NCI-H2227 (cell line): ENCODE measurements at regions not wholly inside any gene's neighbourhood (a gene's known extent, or its start where the extent isn't known, plus 50 kb on each side); places are given as distances from the start of the nearest gene placed in this dataset.
"Not testable (repeated sequence)": the region's sequence is repeated elsewhere in the genome, so short reads cannot be mapped to it uniquely, and the experiment has no call there.

Experiments used
- DNase-seq: peaks from one replicate; lab custom pipeline; 2025; ENCODE audit not compliant: unreplicated experiment; lab: John Stamatoyannopoulos, UW

GRCh38 chr22:27084130-27084529 is 426.7 kb downstream of the MIAT start:
- no peak for DNase-seq

- DNase-seq: peak; percentile 38
Measured at GRCh38 chr22:27086080-27087044, 429.0 kb downstream of the MIAT start.

DNA sequence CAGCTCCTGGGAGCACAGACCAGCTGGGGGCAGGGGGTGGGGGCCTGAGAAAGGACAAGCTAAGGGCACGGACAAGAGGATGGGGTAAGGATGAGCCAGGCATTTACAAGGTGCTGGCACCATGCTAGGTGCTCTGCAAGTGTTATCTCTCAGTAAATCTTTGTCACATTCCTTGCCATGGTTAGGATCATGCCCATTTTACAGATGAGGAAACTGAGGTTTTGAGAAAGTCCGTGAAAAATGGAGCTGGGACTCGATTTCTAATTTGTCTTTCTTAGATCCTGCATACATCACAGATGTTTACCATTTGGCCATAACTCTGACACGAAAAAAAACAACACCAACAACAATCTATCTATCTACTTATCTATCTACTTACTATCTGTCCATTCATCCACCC is 429.7 kb downstream of the MIAT start:
- no peak for DNase-seq

- DNase-seq: no peak
Measured at GRCh38 chr22:27088026-27088425, 430.6 kb downstream of the MIAT start.

DNA sequence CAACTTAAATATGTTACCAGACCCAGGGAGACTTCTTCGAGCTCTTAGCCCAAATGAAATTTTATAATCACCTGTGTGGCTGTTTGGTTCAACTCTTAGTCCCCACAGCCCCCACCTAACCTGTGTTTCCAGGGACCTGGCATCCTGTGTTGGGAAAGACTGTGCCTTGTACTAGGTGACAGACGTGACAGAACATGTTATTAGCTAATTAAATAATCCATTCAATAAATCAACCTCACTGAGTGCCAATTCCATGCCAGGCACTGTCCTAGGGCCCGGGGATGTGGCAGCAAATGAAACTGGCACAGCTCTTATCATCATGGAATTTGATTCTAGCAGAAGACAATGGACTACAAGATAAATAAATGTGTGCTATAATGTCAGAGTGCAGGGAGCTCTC is 431.9 kb downstream of the MIAT start:
- no peak for DNase-seq

GRCh38 chr22:27090611-27091011 is 433.2 kb downstream of the MIAT start:
- no peak for DNase-seq

DNA sequence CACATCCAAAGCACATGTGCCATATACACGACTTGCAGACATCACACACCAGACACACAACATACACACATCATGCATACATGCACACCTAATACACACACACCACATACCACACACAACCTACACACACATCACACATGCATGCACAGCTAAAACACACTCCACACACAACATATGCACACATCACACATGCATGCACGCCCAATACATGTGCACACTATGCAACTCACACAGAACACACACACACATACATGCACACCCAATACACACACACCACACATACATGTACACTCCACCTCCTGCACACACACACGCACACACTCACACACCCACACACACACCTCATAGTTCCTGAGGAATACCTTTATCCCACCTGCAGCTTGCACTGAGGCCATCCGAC is 436.0 kb downstream of the MIAT start:
- no peak for DNase-seq

DNA sequence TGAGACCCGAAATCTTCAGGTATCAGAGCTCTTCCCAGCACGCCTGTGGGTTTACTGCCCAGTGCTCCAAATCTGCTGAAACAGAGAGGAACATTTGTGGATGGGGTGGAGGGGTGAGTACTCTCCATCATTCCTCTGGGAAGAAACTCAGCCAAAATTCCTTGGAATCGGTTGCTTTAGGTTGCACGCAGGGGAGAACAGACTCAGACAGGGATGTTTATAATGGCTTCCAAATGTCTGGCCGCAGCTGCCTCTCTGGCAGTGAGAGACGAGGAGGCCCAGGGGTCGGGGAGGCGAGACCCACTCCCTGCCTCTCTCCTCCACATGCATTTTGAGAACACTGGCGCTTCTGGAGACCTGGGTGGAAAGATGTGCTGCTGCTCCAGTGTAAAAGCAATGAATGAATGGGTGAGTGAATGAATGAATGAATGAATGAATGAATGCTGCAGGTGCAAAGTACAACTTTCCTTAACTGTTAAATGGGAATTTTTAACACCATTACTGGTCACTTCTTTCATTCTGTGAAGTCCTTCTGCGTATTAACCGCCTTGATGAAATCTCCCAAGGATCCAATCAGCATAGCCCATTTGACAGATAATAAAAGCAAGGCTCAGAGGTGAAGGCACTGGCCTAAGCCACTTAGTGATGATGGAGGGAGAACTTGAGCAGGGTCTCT is 437.4 kb downstream of the MIAT start:
- DNase-seq: no peak

GRCh38 chr22:27097506-27097905 is 440.1 kb downstream of the MIAT start:
- DNase-seq: no peak

DNA sequence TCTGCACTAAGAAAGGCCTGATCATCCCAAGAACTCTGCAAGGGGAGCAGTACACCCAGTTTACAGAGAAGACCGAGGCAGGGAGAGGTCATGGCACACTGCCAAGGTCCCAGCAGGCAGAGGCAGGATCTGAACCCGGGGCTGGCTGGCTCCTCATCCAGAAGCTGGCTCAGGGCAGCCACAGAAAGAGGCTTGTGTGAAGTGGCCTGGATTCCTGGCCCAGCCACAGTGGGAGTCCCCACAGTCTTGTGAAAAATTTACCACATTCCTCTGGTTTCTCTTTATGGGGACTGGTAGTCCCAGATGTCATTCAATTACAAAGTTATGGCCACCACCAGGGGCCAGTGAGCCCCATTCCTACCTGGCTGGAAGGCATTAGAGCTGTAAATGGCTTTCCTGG is 440.5 kb downstream of the MIAT start:
- no peak for DNase-seq

- DNase-seq: no peak
Measured at GRCh38 chr22:27099946-27100722, 442.7 kb downstream of the MIAT start.

GRCh38 chr22:27100789-27101188 is 443.4 kb downstream of the MIAT start:
- peak; percentile 47 for DNase-seq

GRCh38 chr22:27101288-27101687 is 443.9 kb downstream of the MIAT start:
- no peak for DNase-seq

DNA sequence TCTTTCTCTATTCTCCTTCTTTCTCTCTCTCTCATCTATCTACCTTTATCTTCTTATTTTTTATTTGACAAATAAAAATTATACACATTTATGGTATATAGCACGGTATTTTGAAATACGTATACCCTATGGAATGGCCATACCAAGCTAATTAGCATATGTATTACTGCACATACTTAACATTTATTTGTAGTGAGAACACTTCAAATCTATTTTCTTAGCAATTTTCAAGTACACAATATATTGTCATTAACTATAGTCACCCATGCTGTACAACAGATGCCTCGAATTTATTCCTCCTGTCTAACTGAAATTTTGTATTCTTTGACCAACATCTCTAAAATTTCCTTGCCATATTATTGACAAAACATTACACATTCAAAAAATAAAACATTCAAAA is 447.1 kb downstream of the MIAT start:
- DNase-seq: no peak

- no peak for DNase-seq
Measured at GRCh38 chr22:27105142-27106025, 448.0 kb downstream of the MIAT start.

DNA sequence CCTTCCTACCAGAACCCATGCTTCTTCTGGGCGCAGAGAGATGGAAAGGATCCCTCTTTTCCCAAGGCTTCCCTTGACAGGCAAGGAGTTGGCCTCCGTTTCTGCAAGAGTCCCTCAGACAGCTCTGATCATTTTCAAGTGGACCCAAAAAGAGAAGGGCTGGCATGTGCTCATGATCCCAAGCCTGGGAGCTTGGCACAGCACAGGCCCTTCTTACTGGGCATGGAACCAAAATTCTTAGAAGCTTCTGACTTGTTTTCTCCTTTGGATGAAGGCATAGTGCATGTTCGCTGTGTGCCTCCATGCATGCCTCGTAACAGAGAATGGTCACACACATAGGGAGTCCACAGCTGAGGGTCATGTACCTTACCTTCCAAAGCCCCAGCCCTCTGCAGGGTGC is 449.6 kb downstream of the MIAT start:
- DNase-seq: no peak

- no peak for DNase-seq
Measured at GRCh38 chr22:27107386-27107785, 450.0 kb downstream of the MIAT start.

DNA sequence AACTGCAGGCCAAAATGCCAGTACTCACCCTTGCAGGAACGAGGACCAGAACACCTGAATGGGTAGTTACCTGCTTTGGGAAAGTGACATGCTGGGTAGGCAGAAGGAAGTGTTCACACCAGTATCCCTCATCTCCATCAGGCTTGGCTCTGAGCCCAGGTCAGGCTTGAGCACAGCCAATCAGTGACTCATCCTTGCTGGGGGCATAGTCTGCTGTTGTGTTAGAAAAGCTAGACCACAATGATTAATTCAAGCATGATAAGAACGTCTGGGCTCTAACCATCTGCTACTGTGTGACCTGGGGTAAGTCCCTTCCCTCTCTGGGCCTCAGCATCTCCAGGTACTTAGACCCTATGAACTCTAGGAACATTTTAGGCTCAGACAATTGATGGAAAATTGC is 450.4 kb downstream of the MIAT start:
- DNase-seq: no peak

GRCh38 chr22:27108425-27109114 is 451.2 kb downstream of the MIAT start:
- no peak for DNase-seq

DNA sequence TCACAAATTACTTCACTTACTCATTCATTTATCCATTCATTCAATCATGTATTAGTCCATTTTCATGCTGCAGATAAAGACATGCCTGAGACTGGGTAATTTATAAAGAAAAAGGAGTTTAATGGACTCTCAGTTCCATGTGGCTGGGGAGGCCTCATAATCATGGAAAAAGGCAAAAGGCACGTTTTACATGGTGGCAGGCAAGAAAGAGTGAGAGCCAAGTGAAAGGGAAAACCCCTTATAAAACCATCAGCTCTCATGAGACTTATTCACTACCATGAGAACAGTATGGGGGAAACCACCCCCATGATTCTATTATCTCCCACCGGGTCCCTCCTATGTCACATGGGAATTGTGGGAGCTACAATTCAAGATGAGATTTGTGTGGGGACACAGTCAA is 452.0 kb downstream of the MIAT start:
- not testable (repeated sequence) for DNase-seq
